ENCODE measurements at regions not wholly inside any gene's neighbourhood (a gene's known extent, or its start where the extent isn't known, plus 50 kb on each side); places are given as distances from the start of the nearest gene placed in this dataset.

DNA sequence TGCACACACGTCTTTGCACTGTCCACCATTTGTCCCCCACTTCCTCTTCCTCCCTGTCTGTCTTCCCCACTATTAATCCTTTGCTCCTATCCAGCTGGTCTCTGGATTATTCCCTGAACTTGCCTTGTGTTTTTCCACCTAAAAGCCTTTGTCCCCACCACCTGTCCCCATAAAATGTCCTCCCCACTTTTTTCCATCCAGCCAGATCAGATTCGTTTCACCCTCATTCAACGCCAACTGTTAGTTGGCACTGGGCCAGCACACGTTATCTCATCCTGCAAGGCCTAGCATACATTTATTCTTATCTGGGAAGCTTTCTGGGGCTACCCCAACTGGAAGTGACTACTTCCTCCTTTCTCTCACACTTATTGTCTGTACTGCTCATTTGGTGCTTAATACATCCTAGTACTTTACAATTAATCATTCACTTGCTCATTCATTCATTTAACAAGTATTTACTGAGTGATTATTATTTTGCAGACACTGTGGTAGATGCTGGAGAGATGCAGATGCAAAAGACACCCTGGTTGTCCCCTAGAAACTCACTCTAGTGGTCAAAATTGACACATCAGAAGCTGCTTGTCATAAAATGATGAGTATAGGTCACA is 96.2 kb downstream of the RASSF10 start:
- FAIRE-seq, result no peak

DNA sequence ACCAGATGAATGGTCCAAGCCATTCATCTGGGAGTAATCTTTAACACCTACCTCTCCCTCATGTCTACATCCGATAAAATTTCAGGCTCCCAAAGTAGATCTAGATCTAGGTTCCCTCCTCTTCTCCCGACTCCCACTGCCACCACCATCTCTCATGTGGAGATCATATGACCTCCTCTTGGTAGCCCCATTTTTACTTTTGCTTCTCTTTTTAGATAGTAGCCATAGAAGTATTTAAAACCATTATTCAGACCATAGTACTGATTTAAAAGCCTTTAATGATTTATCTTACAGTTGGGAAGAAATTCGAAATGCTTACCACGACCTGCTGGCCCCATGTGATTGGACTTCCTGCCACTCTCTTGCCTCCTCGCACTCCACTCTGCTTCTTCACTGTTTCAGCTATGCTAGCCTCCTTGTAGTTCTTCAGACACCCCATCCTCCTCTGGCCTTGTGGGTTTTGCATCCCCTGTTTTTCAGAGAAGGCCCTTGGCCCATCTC is 98.5 kb downstream of the RASSF10 start:
- no peak for FAIRE-seq

DNA sequence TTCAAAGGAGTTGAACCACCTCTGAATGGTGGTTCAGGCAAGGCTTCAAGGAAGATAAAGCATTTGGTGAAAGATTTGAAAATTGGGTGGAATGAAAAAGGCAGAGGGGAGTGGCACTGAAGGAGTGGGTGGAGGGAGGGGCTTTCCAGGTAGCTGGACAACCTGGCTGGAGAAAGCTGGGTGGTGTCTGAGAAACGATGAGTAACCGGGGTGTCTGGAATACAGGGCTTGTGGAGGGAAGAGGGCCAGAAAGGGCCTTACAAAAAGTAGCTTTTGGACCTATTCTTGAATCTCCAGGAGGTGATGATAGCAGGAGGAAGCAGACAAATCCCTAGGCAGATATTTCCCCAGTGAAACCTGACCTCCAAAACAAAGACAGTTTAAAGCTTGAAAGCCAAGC is 99.3 kb downstream of the RASSF10 start:
- FAIRE-seq, result no peak

DNA sequence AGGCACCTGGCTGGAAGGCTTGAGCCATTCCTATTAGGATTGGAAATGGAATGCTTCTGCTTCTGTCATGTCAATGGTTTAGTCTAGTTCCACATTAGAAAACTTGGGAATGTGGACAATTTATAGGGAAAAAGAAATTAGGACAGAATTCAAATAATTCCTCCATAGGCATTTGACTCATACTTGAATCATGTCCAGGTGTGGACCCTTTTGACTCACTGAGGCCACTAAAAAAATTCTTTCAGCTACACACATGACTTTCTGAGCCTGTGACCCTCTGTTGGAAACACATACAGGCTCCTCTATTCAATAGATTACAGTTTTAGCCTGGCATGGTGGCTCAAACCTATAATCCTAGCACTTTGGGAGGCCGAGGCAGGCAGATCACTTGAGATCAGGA is 100.5 kb downstream of the RASSF10 start:
- no peak for FAIRE-seq

- FAIRE-seq, result no peak
Observed at GRCh38 chr11:13110145-13110544, 101.0 kb downstream of the RASSF10 start.

- no peak for FAIRE-seq
Observed at GRCh38 chr11:13110929-13111812, 102.1 kb downstream of the RASSF10 start.

DNA sequence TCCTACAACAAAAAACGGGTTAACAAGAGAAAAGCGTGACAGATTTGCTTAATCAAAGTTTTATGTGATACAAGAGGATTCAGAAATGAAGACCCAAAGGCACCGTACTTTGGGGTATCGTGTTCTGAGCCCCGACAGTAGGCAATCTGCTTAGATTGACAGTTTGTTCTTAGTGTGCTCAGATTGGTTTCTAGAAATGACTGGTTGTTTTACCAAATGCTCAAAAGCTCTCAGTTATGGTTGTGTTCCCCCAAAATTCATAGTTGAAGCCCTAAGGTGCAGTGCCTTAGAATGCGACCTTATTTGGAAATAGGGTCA is 102.7 kb downstream of the RASSF10 start:
- FAIRE-seq, result no peak

GRCh38 chr11:13114566-13115379 is 105.7 kb downstream of the RASSF10 start:
- no peak for FAIRE-seq

GRCh38 chr11:13115380-13115675 is 106.2 kb downstream of the RASSF10 start:
- FAIRE-seq, result no peak

GRCh38 chr11:13116491-13116890 is 107.4 kb downstream of the RASSF10 start:
- FAIRE-seq, result no peak

DNA sequence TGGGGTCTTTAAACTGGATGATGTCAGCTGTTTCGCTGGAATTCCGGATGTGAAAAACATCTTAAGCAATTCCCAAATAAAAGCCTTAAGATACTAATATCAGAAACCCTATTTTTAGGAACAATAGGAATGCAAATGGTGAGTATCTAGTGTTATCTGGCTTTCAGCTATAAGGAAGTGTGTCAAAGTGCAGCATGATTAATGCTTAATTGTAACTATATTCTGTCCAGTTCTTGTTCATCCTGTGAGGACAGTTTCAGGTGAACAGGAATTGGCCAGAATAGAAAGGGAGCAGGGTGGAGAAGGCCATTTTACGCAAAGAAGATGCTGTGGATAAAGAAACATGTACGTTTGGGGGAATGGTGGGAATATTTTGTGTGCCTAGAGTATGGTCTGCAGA is 108.2 kb downstream of the RASSF10 start:
- FAIRE-seq, result no peak

DNA sequence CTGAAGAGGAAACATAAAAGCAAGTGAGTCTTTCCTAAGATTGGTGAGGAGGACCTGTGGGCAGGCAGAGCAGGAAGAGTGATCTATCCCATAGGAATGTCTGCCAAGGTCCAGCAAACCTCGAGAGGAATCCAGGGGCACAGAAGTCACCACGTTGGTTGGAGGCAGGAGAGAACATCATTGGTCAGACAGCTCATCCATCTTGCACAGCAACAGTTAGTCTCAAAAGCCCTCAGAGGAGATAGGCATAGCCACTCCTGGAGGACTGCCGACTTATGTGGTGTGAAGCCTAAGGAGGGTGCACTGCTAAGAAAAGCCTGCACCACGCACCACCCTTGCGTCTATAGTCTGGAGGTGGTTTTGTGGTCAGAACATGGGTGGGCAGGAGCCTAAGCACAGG is 109.1 kb downstream of the RASSF10 start:
- no peak for FAIRE-seq

GRCh38 chr11:13118650-13119049 is 109.5 kb downstream of the RASSF10 start:
- no peak for FAIRE-seq

GRCh38 chr11:13119361-13119760 is 110.2 kb downstream of the RASSF10 start:
- no peak for FAIRE-seq

- FAIRE-seq, result no peak
Observed at GRCh38 chr11:13119941-13120520, 110.9 kb downstream of the RASSF10 start.

GRCh38 chr11:13120691-13121090 is 111.6 kb downstream of the RASSF10 start:
- FAIRE-seq, result no peak

GRCh38 chr11:13126430-13126829 is 117.3 kb downstream of the RASSF10 start:
- no peak for FAIRE-seq

DNA sequence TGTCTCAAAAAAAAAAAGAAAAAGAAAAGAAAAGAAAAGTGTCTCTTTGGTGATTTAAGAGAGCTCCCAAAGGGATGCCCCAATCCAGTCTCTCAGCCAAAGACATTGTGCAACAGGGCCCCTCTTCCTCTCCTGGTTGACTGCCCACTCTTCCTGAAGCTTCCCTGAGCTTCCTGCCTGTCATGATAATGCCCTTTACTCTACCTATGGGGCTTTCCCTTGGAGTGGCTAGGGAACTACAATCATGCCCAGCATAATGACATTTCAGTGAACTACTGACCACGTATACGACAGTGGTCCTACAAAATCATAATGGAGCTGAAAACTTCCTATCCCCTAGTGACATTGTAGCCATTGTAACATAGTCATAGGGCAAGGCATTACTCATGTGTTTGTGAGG is 118.0 kb downstream of the RASSF10 start:
- no peak for FAIRE-seq

GRCh38 chr11:13128354-13128753 is 119.2 kb downstream of the RASSF10 start:
- FAIRE-seq, result no peak

- no peak for FAIRE-seq
Observed at GRCh38 chr11:13134066-13134465, 125.0 kb downstream of the RASSF10 start.

DNA sequence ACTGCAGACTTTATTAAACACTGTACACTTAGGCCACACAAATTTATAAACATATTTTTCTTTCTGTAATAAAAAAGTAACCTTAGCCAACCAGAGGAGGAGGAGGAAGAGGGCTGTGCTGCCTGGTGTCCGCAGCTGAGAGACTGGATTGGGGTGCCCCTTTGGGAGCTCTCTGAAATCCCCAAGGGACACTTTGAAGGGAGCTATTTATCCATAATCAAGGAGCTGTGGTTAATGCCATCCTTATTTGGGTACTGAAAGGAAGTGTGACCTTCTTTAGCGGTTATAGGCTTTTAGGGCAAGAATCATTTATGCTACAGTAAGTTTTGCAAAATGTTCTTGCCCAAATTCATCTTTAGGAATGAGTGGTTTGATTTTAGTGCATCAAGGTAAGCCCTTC is 125.8 kb downstream of the RASSF10 start:
- no peak for FAIRE-seq

GRCh38 chr11:13135385-13136271 is 126.5 kb downstream of the RASSF10 start:
- FAIRE-seq, result no peak

- FAIRE-seq, result no peak
Observed at GRCh38 chr11:13136272-13136596, 127.1 kb downstream of the RASSF10 start.
